GM18505 (cell line): ENCODE measurements at regions not wholly inside any gene's neighbourhood (a gene's known extent, or its start where the extent isn't known, plus 50 kb on each side); places are given as distances from the start of the nearest gene placed in this dataset.
"Not testable (repeated sequence)": the region's sequence is repeated elsewhere in the genome, so short reads cannot be mapped to it uniquely, and the experiment has no call there.

Experiments
- ATAC-seq: cut with Tn5 transposase; IDR thresholded peaks from one replicate; pipeline ENCODE4 v1.9.1; 2021; ENCODE audit not compliant: unreplicated experiment
- POLR2A ChIP-seq: IDR thresholded peaks from 4 replicates; pipeline ENCODE4 v1.6.1; 2011; ENCODE audit warnings: borderline replicate concordance; ENCODE audit not compliant: insufficient read depth, insufficient read length; ENCODE audit errors: extremely low read depth

DNA sequence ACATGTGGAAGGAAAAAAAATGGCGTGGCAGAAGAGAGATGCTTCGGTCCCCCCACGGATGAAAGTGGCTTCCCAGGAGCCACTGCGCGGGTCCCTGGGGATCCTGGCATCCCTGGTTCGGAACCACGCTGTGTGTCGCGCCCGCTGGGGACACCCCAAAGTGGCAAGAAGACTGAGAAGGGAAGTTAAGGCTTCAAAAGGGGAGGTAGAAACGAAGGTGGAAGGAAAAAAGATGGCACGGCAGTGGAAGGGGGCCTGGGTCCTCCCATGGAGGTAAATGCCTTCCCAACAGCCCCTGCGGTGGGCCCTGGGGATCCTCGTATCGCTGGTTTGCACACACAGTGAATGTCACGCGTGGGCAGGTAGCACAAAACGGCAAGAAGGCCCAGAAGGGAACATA is 281.7 kb downstream of the ALG10 start:
- no peak for ATAC-seq
- no peak for TF ChIP-seq POLR2A

DNA sequence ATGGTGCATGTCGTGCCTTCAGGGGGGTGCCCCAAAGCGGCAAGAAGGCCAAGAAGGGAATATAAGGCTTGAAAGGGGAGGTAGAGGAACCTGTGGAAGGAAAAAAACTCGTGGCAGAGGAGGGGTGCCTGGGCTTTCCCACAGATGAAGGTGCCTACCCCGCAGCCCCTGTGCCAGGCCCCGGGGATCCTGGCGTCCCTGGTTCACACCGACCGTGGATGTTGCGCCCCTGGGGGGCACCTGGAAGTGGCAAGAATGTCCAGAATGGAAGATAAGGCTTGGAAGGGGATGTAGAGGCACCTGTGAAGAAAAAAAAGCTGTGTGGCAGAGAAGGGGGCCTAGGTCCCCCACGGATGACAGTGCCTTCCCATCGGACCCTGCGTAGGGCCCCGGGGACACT is 282.2 kb downstream of the ALG10 start:
- ATAC-seq: no peak
- TF ChIP-seq POLR2A: no peak

DNA sequence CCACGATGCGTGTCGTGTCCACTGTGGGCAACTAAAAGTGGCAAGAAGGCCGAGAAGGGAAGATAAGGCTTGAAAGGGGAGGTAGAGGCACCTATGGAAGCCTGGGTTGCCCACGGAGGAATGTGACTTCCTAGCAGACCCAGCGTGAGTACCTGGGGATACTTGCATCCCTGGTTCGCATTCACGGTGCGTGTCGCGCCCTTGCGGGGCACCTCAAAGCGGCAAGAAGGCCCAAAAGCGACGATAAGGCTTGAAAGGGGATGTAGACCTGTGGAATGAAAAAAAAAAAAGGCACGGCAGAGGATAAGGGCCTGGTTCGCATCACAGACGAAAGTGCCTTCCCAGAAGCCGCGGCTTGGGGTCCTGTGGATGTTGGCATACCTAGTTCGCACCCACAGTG is 282.9 kb downstream of the ALG10 start:
- no peak for TF ChIP-seq POLR2A
- ATAC-seq: no peak

DNA sequence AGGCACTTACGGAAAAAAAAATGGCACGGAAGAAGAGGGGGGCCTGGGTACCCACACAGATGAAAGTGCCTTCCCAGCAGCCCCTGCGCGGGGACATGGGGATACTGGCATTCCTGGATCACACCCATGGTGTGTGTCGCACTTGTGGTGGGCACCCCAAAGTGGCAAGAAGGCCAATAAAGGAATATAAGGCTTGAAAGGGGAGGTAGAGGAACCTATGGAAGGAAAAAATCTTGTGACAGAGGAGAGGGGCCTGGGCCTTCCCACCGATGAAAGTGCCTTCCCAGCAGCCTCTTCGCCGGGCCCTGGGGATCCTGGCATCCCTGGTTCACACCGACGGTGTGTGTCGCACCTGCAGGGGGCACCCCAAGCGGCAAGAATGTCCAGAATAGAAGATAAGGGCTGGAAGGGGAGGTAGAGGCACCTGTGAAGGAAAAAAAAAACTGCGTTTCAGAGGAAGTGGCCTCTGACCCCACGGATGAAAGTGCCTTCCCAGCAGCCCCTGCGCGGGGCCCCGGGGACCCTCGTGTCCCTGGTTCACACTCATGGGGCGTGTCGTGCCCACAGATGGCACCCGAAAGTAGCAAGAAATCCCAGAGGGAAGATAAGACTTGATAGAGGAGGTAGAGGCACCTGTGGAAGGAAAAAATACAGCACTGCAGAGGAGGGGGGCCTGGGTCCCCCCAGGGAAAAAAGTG is 284.0 kb downstream of the ALG10 start:
- no peak for TF ChIP-seq POLR2A
- ATAC-seq: no peak

DNA sequence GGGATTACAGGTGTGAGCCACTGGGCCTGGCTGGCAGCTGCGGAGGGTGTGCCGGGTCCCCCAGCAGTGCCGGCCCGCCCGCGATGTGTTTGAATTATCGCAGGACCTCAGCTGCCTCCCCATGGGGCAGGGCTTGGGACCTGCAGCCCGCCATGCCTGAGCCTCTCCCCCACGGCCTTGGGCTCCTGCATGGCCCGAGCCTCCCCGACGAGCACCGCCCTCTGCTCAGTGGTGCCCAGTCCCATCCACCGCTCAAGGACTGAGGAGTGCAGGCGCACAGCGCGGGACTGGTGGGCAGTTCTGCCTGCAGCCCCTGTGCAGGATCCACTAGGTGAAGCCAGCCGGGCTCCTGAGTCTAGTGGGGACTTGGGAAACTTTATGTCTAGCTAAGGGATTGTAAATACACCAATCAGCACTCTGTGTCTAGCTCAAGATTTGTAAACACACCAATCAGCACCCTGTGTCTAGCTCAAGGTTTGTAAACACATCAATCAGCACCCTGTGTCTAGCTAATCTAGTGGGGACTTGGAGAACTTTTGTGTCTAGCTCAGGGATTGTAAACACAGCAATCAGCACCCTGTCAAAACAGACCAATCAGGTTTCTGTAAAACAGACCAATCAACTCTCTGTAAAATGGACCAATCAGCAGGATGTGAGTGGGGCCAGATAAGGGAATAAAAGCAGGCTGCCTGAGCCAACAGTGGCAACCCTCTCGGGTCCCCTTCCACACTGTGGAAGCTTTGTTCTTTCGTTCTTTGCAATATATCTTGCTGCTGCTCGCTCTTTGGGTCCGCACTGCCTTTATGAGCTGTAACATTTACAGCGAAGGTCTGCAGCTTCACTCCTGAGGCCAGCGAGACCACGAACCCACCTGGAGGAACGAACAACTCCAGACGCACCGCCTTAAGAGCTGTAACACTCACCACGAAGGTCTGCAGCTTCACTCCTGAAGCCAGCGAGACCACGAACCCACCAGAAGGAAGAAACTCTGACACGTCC is 287.8 kb downstream of the ALG10 start:
- ATAC-seq: not testable (repeated sequence)

DNA sequence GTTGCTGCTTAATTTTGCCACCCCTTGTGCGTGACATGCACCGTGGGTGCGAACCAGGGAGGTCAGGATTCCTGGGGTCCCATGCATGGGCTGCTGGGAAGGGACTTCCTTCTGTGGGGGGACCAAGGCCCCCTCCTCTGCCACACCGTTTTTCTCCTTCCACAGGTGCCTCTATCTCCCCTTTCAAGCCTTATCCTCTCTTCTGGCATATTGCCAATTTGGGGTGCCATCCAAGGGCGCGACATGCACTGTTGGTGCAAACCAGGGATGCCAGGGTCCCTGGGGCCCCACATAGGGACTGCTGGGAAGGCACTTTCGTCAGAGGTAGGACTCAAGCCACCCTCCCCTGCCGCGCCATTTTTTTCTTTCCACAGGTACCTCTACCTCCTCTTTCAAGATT is 289.0 kb downstream of the ALG10 start:
- ATAC-seq: no peak
- TF ChIP-seq POLR2A: no peak

DNA sequence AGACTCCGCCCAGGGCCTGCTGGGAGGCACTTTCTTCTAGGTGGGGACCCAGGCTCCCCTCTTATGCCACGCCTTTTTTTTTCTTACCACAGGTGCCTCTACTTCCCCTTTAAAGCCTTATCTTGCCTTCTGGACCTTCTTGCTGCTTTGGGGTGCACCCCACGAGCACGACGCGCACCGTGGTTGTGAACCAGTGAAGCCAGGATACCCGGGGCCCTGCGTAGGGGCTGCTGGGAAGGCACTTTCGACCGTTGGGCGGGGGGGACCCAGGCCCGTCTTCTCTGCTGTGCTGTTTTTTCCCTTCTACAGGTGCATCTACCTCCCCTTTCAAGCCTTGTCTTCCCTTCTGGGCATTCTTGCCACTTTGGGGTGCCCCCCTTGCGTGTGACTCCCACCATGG is 305.4 kb downstream of the ALG10 start:
- no peak for ATAC-seq
- no peak for TF ChIP-seq POLR2A

DNA sequence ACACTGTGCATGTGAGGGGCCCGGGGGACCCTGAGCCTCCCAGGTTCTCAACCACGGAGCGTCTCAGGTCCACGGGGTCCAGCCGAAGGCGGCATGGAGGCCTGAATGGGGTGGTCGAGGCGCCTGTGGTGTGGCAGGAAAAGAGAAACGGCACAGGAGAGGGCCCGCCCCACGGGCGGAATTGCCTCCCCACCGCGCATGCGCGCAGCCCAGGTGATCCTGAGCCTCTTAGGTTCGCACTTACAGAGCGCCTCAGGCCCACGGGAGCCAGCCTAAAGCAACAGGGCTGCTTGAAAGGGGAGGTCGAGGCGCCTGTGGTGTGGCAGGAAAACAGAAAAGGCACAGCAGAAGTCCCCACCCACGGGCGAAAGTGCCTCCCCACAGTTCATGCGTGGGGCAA is 311.0 kb downstream of the ALG10 start:
- TF ChIP-seq POLR2A: no peak
- ATAC-seq: no peak

DNA sequence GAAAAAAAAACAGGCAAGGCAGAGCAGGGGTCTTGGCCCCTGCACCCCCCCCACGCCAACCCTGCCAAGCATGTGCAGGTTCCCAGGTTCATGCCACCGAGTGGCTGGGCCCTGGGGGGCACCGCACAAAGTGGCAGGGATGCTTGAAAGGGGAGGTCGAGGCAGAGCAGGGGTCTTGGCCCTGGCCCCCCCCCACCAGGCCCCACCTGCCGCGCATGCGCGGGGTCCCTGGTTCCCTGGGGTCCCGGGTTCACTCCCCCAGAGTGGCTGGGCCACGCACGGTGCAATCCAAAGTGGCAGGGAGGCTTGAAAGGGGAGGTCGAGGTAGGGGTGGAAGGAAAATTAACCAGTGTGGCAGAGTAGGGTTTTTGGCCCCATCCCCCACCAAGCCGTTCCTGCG is 312.2 kb downstream of the ALG10 start:
- no peak for ATAC-seq
- no peak for TF ChIP-seq POLR2A

DNA sequence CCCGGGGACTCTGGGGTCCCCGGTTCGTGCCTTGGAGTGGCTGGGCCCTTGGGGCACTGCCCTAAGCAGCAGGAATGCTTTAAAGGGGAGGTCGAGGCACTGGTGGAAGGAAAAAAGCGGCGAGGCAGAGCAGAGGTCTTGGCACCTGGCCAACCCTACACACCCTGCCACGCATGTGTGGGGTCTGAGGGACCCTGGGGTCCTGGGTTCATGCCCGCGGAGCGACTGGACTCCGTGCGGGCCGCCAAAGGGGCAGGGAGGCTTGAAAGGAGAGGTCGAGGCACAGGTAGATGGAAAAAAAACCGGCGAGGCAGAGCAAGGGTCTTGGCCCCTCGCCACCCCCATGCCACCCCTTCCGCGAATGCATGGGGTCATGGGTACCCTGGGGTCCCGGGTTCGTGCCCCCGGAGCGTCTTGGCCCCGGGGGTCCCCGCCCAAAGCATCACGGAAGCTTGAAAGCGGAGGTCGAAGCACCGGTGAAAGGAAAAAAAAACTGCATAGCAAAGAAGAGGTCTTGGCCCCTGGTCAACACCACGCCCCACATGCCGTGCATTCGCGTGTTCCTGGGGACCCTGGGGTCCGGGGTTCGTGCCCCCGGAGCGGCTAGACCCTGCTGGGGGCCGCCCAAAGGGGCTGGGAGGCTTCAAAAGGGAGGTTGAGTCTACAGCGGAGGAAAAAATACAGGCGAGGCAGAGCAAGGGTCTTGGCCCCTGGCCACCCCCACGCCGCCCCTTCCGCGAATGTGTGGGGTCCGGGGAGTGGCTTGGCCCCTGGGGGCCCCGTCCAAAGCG is 312.9 kb downstream of the ALG10 start:
- no peak for TF ChIP-seq POLR2A
- ATAC-seq: no peak

DNA sequence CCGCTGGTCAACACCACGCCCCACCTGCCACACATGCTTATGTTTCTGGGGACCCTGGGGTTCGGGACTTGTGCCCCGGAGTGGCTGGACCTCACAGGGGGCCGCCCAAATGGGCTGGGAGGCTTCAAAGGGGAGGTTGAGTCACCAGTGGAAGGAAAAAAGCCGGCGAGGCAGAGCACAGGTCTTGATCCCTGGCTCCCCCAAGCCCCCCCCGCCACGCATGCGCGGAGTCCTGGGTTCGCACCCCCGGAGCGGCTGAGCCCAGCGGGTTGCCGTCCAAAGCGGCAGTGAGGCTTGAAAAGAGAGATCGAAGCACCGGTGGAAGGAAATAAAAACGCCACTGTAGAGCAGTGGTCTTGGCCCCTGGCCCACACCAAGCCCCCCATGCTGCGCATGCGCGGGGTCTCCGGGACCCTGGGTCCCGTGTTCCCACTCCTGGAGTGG is 313.5 kb downstream of the ALG10 start:
- no peak for ATAC-seq
- no peak for TF ChIP-seq POLR2A

DNA sequence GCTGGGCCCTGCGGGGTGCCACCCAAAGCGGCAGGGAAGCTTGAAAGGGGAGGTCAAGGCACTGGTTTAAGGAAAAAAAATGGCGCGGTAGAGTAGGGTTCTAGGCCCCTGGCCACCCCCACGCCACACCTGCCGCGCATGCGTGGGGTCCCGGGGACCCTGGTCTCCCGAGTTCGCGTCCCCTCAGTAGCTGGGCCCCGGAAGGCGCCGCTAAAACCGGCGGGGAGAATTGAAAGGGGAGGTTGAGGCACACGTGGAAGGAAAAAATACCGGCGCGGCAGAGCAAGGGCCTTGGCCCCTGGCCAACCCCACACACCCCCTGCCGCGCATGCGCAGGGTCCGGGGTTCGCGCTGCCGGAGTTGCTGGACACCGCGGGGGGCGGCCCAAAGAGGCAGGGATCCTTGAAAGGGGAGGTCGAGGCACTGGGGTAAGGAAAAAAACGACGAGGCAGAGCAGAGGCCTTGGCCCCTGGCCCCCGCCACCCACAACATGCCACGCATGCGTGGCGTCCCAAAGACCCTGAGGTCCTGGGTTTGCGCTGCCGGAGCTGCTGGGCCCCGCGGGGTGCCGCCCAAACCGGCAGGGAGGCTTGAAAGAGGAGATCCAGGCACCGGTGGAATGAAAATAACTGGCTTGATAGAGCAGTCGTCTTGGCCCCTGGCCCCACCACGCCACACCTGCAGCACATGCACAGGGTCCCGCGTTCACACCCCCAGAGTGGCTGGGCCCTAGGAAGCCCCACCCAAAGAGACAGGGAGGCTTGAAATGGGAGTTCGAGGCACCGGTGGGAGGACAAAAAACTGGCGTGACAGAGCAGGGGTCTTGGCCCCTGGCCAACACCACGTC is 314.5 kb downstream of the ALG10 start:
- TF ChIP-seq POLR2A: no peak
- ATAC-seq: no peak
